SW 1271 (cell line): ENCODE measurements at regions not wholly inside any gene's neighbourhood (a gene's known extent, or its start where the extent isn't known, plus 50 kb on each side); places are given as distances from the start of the nearest gene placed in this dataset.

ENCODE experiments used
- DNase-seq, 2 experiments: peaks; one replicate each; lab custom pipeline; 2025; lab: John Stamatoyannopoulos, UW

- no peak for DNase-seq
These were observed 354.2 kb downstream of the CXCL12 start for GRCh38 chr10:44030738-44031137.

GRCh38 chr10:44030132-44030531 is 354.8 kb downstream of the CXCL12 start:
- DNase-seq, result no peak

GRCh38 chr10:44028384-44029137 is 356.3 kb downstream of the CXCL12 start:
- DNase-seq, result no peak

- no peak for DNase-seq
These were observed 360.4 kb downstream of the CXCL12 start for GRCh38 chr10:44024356-44025116.

- DNase-seq, result no peak
These were observed 361.4 kb downstream of the CXCL12 start for GRCh38 chr10:44023517-44023916.

- DNase-seq, result no peak
These were observed 362.7 kb downstream of the CXCL12 start for GRCh38 chr10:44022203-44022602.

- DNase-seq, result no peak
These were observed 364.4 kb downstream of the CXCL12 start for GRCh38 chr10:44020322-44021111.

GRCh38 chr10:44017483-44018145 is 367.3 kb downstream of the CXCL12 start:
- no peak for DNase-seq

GRCh38 chr10:44016589-44017482 is 368.1 kb downstream of the CXCL12 start:
- DNase-seq, result no peak

- DNase-seq, result no peak
These were observed 367.2 kb upstream of the ZNF32 start for GRCh38 chr10:44015702-44016500.

- DNase-seq, result no peak
These were observed 366.1 kb upstream of the ZNF32 start for GRCh38 chr10:44014644-44015250.

GRCh38 chr10:44013981-44014380 is 365.3 kb upstream of the ZNF32 start:
- no peak for DNase-seq

GRCh38 chr10:44012921-44013320 is 364.2 kb upstream of the ZNF32 start:
- no peak for DNase-seq

GRCh38 chr10:44011603-44011981 is 362.9 kb upstream of the ZNF32 start:
- no peak for DNase-seq

GRCh38 chr10:44010873-44011602 is 362.4 kb upstream of the ZNF32 start:
- no peak for DNase-seq

GRCh38 chr10:44009891-44010632 is 361.4 kb upstream of the ZNF32 start:
- no peak for DNase-seq

GRCh38 chr10:44008917-44009709 is 360.4 kb upstream of the ZNF32 start:
- no peak for DNase-seq
